ENCODE measurements at regions not wholly inside any gene's neighbourhood (a gene's known extent, or its start where the extent isn't known, plus 50 kb on each side); places are given as distances from the start of the nearest gene placed in this dataset.

GRCh38 chr3:168878655-168879054 is 782.9 kb upstream of the GOLIM4 start:
- H3K4me3 ChIP-seq (replicated peaks; ENCODE audit: low read depth, low read length) = no peak overlapping the region
- no peaks in the 10 kb centered on the region for H3K36me3 ChIP-seq (ENCODE audit: control insufficient read depth, insufficient read depth, low read length)
- TF ChIP-seq CTCF (IDR thresholded peaks at IDR 0.05; ENCODE audit: insufficient read depth, low read length, poor library complexity, severe bottlenecking) = no peak
- H3K27me3 ChIP-seq (replicated peaks; ENCODE audit: control insufficient read depth, insufficient read depth, low read length) = no peaks in the 10 kb centered on the region
- no peak for DNase-seq (ENCODE audit: extremely low read depth, insufficient read length)

GRCh38 chr3:168877899-168878298 is 782.2 kb upstream of the GOLIM4 start:
- Histone ChIP-seq H3K36me3 (ENCODE audit: control insufficient read depth, insufficient read depth, low read length) (no peaks in the 10 kb centered on the region), H3K27me3 (replicated peaks; ENCODE audit: control insufficient read depth, insufficient read depth, low read length) (no peaks in the 10 kb centered on the region), H3K4me3 (replicated peaks; ENCODE audit: low read depth, low read length) (no peak overlapping the region)
- DNase-seq (ENCODE audit: extremely low read depth, insufficient read length) = no peak
- TF ChIP-seq CTCF (IDR thresholded peaks at IDR 0.05; ENCODE audit: insufficient read depth, low read length, poor library complexity, severe bottlenecking) = no peak

- no peaks in the 10 kb centered on the region for H3K36me3 ChIP-seq (ENCODE audit: control insufficient read depth, insufficient read depth, low read length)
- no peaks in the 10 kb centered on the region for H3K27me3 ChIP-seq (replicated peaks; ENCODE audit: control insufficient read depth, insufficient read depth, low read length)
- no peak for TF ChIP-seq CTCF (IDR thresholded peaks at IDR 0.05; ENCODE audit: insufficient read depth, low read length, poor library complexity, severe bottlenecking)
- no peak overlapping the region for H3K4me3 ChIP-seq (replicated peaks; ENCODE audit: low read depth, low read length)
- DNase-seq (ENCODE audit: extremely low read depth, insufficient read length) = no peak
Measured at GRCh38 chr3:168876346-168877035, 780.8 kb upstream of the GOLIM4 start.

GRCh38 chr3:168872826-168873225 is 777.1 kb upstream of the GOLIM4 start:
- no peaks in the 10 kb centered on the region for H3K27me3 ChIP-seq (replicated peaks; ENCODE audit: control insufficient read depth, insufficient read depth, low read length)
- no peak overlapping the region for H3K4me3 ChIP-seq (replicated peaks; ENCODE audit: low read depth, low read length)
- DNase-seq (ENCODE audit: extremely low read depth, insufficient read length) = no peak
- no peak for TF ChIP-seq CTCF (IDR thresholded peaks at IDR 0.05; ENCODE audit: insufficient read depth, low read length, poor library complexity, severe bottlenecking)
- H3K36me3 ChIP-seq (ENCODE audit: control insufficient read depth, insufficient read depth, low read length) = no peaks in the 10 kb centered on the region

- no peak overlapping the region for H3K4me3 ChIP-seq (replicated peaks; ENCODE audit: low read depth, low read length)
- H3K36me3 ChIP-seq (ENCODE audit: control insufficient read depth, insufficient read depth, low read length) = no peaks in the 10 kb centered on the region
- DNase-seq (ENCODE audit: extremely low read depth, insufficient read length) = no peak
- no peak for TF ChIP-seq CTCF (IDR thresholded peaks at IDR 0.05; ENCODE audit: insufficient read depth, low read length, poor library complexity, severe bottlenecking)
- no peaks in the 10 kb centered on the region for H3K27me3 ChIP-seq (replicated peaks; ENCODE audit: control insufficient read depth, insufficient read depth, low read length)
Measured at GRCh38 chr3:168870892-168871291, 775.2 kb upstream of the GOLIM4 start.

All from GM06990 (cell line).